Liver (tissue), 8 donors: ENCODE measurements at regions not wholly inside any gene's neighbourhood (a gene's known extent, or its start where the extent isn't known, plus 50 kb on each side); places are given as distances from the start of the nearest gene placed in this dataset.

ENCODE experiments used
- DNase-seq: peaks from one replicate; pipeline ENCODE4 v3.0.0-alpha.2; 2017; ENCODE audit warnings: low spot score
- H3K27ac ChIP-seq, 2 donors: one replicate each; pipeline ENCODE4 v1.7.0; 2013; ENCODE audit warnings: inconsistent platforms in 2 of 2, low read length in 2 of 2, control low read depth in 1 of 2, low read depth in 1 of 2, mild to moderate bottlenecking in 1 of 2
- H3K27me3 ChIP-seq, 4 donors: one replicate each; pipeline versions ENCODE4 v1.6.1 to v1.7.0; 2013; ENCODE audit warnings: low read length in 3 of 4, inconsistent platforms in 1 of 4, mild to moderate bottlenecking in 1 of 4, moderate library complexity in 1 of 4; ENCODE audit not compliant: control insufficient read depth in 4 of 4, insufficient read depth in 4 of 4
- H3K36me3 ChIP-seq, 4 donors: one replicate each; pipeline versions ENCODE4 v1.6.1 to v1.7.0; 2013; ENCODE audit warnings: low read length in 3 of 4, mild to moderate bottlenecking in 3 of 4, low read depth in 1 of 4, moderate library complexity in 1 of 4; ENCODE audit not compliant: control insufficient read depth in 4 of 4, insufficient read depth in 3 of 4
- H3K4me1 ChIP-seq, 4 donors: one replicate each; pipeline versions ENCODE4 v1.6.1 to v1.7.0; 2013; ENCODE audit warnings: low read length in 3 of 4, mild to moderate bottlenecking in 3 of 4, moderate library complexity in 1 of 4; ENCODE audit not compliant: control insufficient read depth in 4 of 4, insufficient read depth in 4 of 4
- H3K4me3 ChIP-seq, 3 donors: one replicate each; pipeline versions ENCODE4 v1.6.1 to v1.7.0; 2013; ENCODE audit warnings: low read length in 3 of 3, control low read depth in 1 of 3, low read depth in 1 of 3, mild to moderate bottlenecking in 1 of 3
- H3K9ac ChIP-seq, 2 donors: one replicate each; pipeline ENCODE4 v1.7.0; 2013; ENCODE audit warnings: low read length in 2 of 2, mild to moderate bottlenecking in 2 of 2, moderate library complexity in 2 of 2, control low read depth in 1 of 2, low read depth in 1 of 2
- H3K9me3 ChIP-seq, 4 donors: one replicate each; pipeline versions ENCODE4 v1.6.1 to v1.7.0; 2013; ENCODE audit warnings: low read length in 3 of 4; ENCODE audit not compliant: control insufficient read depth in 4 of 4
- FOXA1 ChIP-seq: IDR thresholded peaks from 2 replicates; pipeline ENCODE4 v1.6.1; 2016; ENCODE audit warnings: antibody characterized with exemption
- FOXA2 ChIP-seq: IDR thresholded peaks from 2 replicates; pipeline ENCODE4 v1.6.1; 2016; ENCODE audit warnings: antibody characterized with exemption
- GABPA ChIP-seq, 2 donors: IDR thresholded peaks in 1 of 2; conservative IDR thresholded peaks in 1 of 2; 2 replicates each; pipeline ENCODE4 v1.6.1; 2016; ENCODE audit warnings: antibody characterized with exemption in 2 of 2, mild to moderate bottlenecking in 1 of 2, moderate library complexity in 1 of 2
- HNF4A ChIP-seq, 2 donors: conservative IDR thresholded peaks; 2 replicates each; pipeline ENCODE4 v1.6.1; 2016; ENCODE audit warnings: antibody characterized with exemption in 2 of 2, mild to moderate bottlenecking in 2 of 2
- HNF4G ChIP-seq: IDR thresholded peaks from 2 replicates; pipeline ENCODE4 v1.6.1; 2016; ENCODE audit warnings: antibody characterized with exemption
- NR2F2 ChIP-seq: IDR thresholded peaks from 2 replicates; pipeline ENCODE4 v1.6.1; 2016; ENCODE audit warnings: antibody characterized with exemption
- RAD21 ChIP-seq, 2 donors: IDR thresholded peaks; 2 replicates each; pipeline ENCODE4 v1.6.1; 2016; ENCODE audit warnings: antibody characterized with exemption in 2 of 2, mild to moderate bottlenecking in 2 of 2
- RXRA ChIP-seq, 2 donors: IDR thresholded peaks; 2 replicates each; pipeline ENCODE4 v1.6.1; 2017 to 2018; ENCODE audit warnings: antibody characterized with exemption in 2 of 2, mild to moderate bottlenecking in 1 of 2
- SP1 ChIP-seq: IDR thresholded peaks from 2 replicates; pipeline ENCODE4 v1.6.1; 2018; ENCODE audit warnings: antibody characterized with exemption, mild to moderate bottlenecking
- TAF1 ChIP-seq: conservative IDR thresholded peaks from 2 replicates; pipeline ENCODE4 v1.6.1; 2016; ENCODE audit warnings: antibody characterized with exemption, mild to moderate bottlenecking
- YY1 ChIP-seq: IDR thresholded peaks from 2 replicates; pipeline ENCODE4 v1.6.1; 2016; ENCODE audit warnings: antibody characterized with exemption, mild to moderate bottlenecking
- WGBS: extraction: QIAGEN DNeasy Blood & Tissue Kit; methylation state at CpG from one replicate; pipeline ENCODE4 v1.1.7; 2013; 5-methylcytosine and 5-hydroxymethylcytosine counted together
- TF ChIP-seq, protein P1 (sequence below): IDR thresholded peaks from 2 replicates; pipeline ENCODE4 v1.6.1; 2016; ENCODE audit warnings: antibody characterized with exemption
- TF ChIP-seq, protein P2 (sequence below): fragments of 150-350 bp; IDR thresholded peaks from 2 replicates; pipeline ENCODE4 v1.5.1; 2017; ENCODE audit warnings: improper control_type of control experiment, low read depth, low read length; ENCODE audit not compliant: missing input control
- TF ChIP-seq, protein P3 (sequence below): IDR thresholded peaks from 2 replicates; pipeline ENCODE4 v1.6.1; 2016; ENCODE audit warnings: antibody characterized with exemption
- TF ChIP-seq, protein P4 (sequence below): IDR thresholded peaks from 2 replicates; pipeline ENCODE4 v1.6.1; 2016; ENCODE audit warnings: antibody characterized with exemption
- donor health status: healthy.
- donor health status: healthy.
- donor health status: healthy.
- donor health status: healthy.
- donor health status: healthy.

DNA sequence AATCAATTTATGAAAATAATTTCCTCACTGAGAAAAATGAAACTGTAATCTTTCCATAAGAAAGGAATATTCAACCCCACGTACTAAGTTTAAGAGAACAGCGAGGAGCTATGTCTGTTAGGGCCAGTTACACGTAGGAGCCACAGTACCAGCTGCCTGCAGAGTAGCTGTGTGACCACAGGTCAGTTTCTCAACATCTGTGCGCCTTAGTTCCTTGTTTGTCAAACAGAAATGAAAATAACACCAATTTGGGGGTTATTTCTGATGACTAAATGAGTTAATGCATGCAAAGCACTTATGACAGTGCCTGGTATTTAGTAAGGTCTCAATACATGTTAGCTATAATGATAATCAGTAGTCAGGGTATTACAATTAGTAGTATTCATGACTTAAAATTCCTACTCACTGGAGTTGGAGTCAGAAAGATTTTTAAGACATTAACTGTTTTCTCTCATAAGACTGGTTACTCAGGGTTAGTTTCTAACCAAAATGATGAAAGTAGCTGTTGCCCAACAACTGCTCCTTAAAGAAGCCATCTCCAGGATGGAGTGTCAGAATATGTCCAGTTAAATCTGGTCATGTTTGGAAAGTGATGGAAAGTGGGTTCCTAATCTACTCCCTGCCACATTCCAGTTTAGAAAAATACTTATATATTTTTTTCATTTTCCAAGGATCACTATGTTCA, 85.8 kb upstream of the ZNF648 start:
- no peak for DNase-seq
- Histone ChIP-seq H3K9me3 (no peaks in the 10 kb centered on the region), H3K4me1 (peaks cover 0 to 16% (median 10%) of the 10 kb centered on the region in 4 donors), H3K9ac (no peak overlapping the region), H3K4me3 (no peak overlapping the region), H3K36me3 (no peaks in the 10 kb centered on the region), H3K27me3 (no peaks in the 10 kb centered on the region), H3K27ac (peak overlapping the region in 1 of 2 donors; percentile 47)
- no peak for TF ChIP-seq YY1
- TF ChIP-seq RAD21 (IDR thresholded peaks at IDR 0.05): no peak
- TF ChIP-seq HNF4G: no peak
- TF ChIP-seq HNF4A (conservative IDR thresholded peaks at IDR 0.05): no peak
- no peak for TF ChIP-seq SP1
- no peak for TF ChIP-seq GABPA (IDR thresholded peaks at IDR 0.05 in 1 of 2, conservative IDR thresholded peaks at IDR 0.05 in 1 of 2)
- TF ChIP-seq NR2F2: no peak
- TF ChIP-seq, protein P1, sequence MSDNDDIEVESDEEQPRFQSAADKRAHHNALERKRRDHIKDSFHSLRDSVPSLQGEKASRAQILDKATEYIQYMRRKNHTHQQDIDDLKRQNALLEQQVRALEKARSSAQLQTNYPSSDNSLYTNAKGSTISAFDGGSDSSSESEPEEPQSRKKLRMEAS: no peak
- TF ChIP-seq RXRA (IDR thresholded peaks at IDR 0.05): no peak
- TF ChIP-seq, protein P2, sequence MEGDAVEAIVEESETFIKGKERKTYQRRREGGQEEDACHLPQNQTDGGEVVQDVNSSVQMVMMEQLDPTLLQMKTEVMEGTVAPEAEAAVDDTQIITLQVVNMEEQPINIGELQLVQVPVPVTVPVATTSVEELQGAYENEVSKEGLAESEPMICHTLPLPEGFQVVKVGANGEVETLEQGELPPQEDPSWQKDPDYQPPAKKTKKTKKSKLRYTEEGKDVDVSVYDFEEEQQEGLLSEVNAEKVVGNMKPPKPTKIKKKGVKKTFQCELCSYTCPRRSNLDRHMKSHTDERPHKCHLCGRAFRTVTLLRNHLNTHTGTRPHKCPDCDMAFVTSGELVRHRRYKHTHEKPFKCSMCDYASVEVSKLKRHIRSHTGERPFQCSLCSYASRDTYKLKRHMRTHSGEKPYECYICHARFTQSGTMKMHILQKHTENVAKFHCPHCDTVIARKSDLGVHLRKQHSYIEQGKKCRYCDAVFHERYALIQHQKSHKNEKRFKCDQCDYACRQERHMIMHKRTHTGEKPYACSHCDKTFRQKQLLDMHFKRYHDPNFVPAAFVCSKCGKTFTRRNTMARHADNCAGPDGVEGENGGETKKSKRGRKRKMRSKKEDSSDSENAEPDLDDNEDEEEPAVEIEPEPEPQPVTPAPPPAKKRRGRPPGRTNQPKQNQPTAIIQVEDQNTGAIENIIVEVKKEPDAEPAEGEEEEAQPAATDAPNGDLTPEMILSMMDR: no peak
- 86% methylated on average over 4 of the region's 4 CpGs for WGBS

DNA sequence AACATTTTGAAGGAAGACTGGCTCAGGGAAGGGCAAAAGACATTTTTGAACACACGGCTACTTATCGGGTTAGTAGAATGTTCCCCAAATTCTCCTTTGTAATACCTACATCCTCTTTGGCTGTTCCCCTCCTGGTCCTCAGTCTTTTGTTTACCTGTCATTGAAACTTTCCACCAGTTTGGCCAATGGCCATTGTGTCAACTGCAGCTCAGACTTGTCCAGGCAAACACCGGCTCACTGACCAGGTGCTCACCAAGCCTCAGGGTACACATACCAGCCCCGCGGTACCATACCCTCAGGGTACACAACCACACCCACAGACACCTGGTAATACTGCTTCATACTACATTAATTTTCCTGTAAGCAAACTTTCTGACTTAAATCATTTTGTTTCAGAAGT, 84.8 kb upstream of the ZNF648 start:
- H3K27ac ChIP-seq: no peak overlapping the region
- no peaks in the 10 kb centered on the region for H3K9me3 ChIP-seq
- DNase-seq: no peak
- H3K4me1 ChIP-seq: peaks cover 0 to 16% (median 10%) of the 10 kb centered on the region in 4 donors
- no peaks in the 10 kb centered on the region for H3K27me3 ChIP-seq
- H3K36me3 ChIP-seq: no peaks in the 10 kb centered on the region
- TF ChIP-seq TAF1: no peak
- no peak for TF ChIP-seq GABPA (IDR thresholded peaks at IDR 0.05 in 1 of 2, conservative IDR thresholded peaks at IDR 0.05 in 1 of 2)
- peak; percentile 67 for TF ChIP-seq FOXA2
- peak in 1 of 2 donors; percentile 42 for TF ChIP-seq RXRA (IDR thresholded peaks at IDR 0.05)
- TF ChIP-seq SP1: peak; percentile 15
- peak in 1 of 2 donors; percentile 16 for TF ChIP-seq RAD21 (IDR thresholded peaks at IDR 0.05)
- TF ChIP-seq HNF4A (conservative IDR thresholded peaks at IDR 0.05): peak in 1 of 2 donors; percentile 41
- WGBS: 45% methylated on average over 5 of the region's 5 CpGs
- no peak overlapping the region for H3K4me3 ChIP-seq
- H3K9ac ChIP-seq: no peak overlapping the region

DNA sequence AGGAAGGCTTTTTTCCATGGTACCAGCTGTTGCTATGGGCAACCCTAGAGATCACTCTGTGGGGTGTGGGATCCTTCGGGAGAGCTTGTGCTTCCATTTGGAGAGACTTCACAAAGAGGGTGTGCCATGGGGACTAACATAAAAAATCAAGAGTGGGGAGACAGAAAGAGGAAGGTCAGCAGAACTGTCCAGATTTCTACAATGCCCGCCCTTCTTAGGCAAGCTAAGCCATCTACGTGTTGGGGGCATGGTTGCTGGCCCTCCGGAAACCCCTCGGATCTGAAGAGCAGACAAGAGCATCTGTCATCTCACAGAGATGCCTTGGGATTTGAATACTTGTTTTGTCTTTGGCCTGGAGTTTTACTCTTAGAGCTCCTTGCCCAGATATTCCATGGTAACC, 83.9 kb upstream of the ZNF648 start:
- DNase-seq: no peak
- Histone ChIP-seq H3K4me3 (no peak overlapping the region), H3K9ac (no peak overlapping the region), H3K9me3 (no peaks in the 10 kb centered on the region), H3K27me3 (no peaks in the 10 kb centered on the region), H3K36me3 (no peaks in the 10 kb centered on the region), H3K4me1 (peaks cover 0 to 16% (median 10%) of the 10 kb centered on the region in 4 donors), H3K27ac (peak overlapping the region; percentile 69 to 76)
- TF ChIP-seq YY1 (no peak), TAF1 (no peak), GABPA (IDR thresholded peaks at IDR 0.05 in 1 of 2, conservative IDR thresholded peaks at IDR 0.05 in 1 of 2) (no peak), FOXA1 (no peak), SP1 (no peak), RXRA (IDR thresholded peaks at IDR 0.05) (no peak), FOXA2 (no peak)
- TF ChIP-seq, protein P3, sequence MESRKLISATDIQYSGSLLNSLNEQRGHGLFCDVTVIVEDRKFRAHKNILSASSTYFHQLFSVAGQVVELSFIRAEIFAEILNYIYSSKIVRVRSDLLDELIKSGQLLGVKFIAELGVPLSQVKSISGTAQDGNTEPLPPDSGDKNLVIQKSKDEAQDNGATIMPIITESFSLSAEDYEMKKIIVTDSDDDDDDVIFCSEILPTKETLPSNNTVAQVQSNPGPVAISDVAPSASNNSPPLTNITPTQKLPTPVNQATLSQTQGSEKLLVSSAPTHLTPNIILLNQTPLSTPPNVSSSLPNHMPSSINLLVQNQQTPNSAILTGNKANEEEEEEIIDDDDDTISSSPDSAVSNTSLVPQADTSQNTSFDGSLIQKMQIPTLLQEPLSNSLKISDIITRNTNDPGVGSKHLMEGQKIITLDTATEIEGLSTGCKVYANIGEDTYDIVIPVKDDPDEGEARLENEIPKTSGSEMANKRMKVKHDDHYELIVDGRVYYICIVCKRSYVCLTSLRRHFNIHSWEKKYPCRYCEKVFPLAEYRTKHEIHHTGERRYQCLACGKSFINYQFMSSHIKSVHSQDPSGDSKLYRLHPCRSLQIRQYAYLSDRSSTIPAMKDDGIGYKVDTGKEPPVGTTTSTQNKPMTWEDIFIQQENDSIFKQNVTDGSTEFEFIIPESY: no peak
- TF ChIP-seq, protein P4, sequence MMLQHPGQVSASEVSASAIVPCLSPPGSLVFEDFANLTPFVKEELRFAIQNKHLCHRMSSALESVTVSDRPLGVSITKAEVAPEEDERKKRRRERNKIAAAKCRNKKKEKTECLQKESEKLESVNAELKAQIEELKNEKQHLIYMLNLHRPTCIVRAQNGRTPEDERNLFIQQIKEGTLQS: no peak
- TF ChIP-seq, protein P2: no peak
- WGBS: 90% methylated on average over 5 of the region's 5 CpGs
